NB4 (cell line): ENCODE measurements at regions not wholly inside any gene's neighbourhood (a gene's known extent, or its start where the extent isn't known, plus 50 kb on each side); places are given as distances from the start of the nearest gene placed in this dataset.
"Not testable (repeated sequence)": the region's sequence is repeated elsewhere in the genome, so short reads cannot be mapped to it uniquely, and the experiment has no call there.

Experiments used
- DNase-seq: peaks from one replicate; pipeline ENCODE4 v3.0.0; 2010; ENCODE audit warnings: low read depth
- H3K4me3 ChIP-seq: one replicate; pipeline ENCODE4 v1.5.1; 2011; ENCODE audit warnings: mild to moderate bottlenecking, low read depth, low read length, moderate library complexity
- MYC ChIP-seq: IDR thresholded peaks from 2 replicates; pipeline ENCODE4 v1.6.1; 2011; ENCODE audit warnings: low read depth, low read length
- POLR2A ChIP-seq: IDR thresholded peaks from 2 replicates; pipeline ENCODE4 v1.6.1; 2011; ENCODE audit warnings: mild to moderate bottlenecking; ENCODE audit not compliant: insufficient read length; ENCODE audit errors: extremely low read depth
- TF ChIP-seq, protein P1 (sequence below): IDR thresholded peaks from 2 replicates; pipeline ENCODE4 v1.6.1; 2011; ENCODE audit warnings: low read depth, low read length
- TF ChIP-seq, protein P2 (sequence below): IDR thresholded peaks from one replicate; pipeline ENCODE4 v1.5.1; 2012; ENCODE audit warnings: low read depth, low read length

DNA sequence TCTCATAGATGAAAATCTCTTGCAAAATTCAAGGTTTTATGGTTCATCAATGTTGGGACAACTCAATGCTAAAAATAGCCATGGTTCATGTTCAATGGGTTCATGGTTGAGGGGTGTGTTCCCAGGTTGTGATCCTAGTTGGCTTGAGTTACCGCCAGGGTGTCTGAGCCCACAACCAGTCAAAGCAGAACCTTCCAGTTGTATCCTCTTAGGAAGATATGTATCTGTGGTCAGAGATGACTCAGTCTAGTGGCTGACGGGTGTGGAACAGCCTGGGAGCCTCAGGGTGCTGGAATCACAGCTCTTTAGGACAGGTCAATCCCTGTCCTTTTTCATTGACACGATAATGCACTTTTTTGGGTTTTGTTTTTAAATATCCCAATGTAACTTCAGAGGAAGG is 192.3 kb upstream of the NR3C2 start:
- no peak for DNase-seq
- no peak overlapping the region for H3K4me3 ChIP-seq
- no peak for TF ChIP-seq POLR2A
- TF ChIP-seq, protein P1, sequence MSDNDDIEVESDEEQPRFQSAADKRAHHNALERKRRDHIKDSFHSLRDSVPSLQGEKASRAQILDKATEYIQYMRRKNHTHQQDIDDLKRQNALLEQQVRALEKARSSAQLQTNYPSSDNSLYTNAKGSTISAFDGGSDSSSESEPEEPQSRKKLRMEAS, result no peak
- no peak for TF ChIP-seq MYC
- TF ChIP-seq, protein P2, sequence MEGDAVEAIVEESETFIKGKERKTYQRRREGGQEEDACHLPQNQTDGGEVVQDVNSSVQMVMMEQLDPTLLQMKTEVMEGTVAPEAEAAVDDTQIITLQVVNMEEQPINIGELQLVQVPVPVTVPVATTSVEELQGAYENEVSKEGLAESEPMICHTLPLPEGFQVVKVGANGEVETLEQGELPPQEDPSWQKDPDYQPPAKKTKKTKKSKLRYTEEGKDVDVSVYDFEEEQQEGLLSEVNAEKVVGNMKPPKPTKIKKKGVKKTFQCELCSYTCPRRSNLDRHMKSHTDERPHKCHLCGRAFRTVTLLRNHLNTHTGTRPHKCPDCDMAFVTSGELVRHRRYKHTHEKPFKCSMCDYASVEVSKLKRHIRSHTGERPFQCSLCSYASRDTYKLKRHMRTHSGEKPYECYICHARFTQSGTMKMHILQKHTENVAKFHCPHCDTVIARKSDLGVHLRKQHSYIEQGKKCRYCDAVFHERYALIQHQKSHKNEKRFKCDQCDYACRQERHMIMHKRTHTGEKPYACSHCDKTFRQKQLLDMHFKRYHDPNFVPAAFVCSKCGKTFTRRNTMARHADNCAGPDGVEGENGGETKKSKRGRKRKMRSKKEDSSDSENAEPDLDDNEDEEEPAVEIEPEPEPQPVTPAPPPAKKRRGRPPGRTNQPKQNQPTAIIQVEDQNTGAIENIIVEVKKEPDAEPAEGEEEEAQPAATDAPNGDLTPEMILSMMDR, result no peak

DNA sequence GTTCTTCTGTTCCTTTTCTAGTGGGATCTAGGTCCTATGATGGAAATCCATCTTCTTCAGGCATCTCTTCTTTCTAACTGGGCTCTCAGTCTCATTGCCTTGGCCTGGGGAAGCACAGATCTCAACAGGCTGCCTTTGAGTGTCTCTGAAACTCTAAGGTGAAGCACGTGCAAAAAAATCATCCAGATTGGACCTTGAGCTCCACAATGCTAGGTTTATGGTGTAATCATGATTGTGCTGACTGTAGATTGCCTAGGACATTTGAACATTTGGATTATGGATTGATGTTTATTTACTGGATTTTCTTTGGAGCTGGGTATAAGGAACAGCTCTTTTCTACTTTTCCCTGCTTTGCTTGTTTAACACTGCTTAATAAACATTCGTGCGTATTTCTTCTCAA is 191.5 kb upstream of the NR3C2 start:
- no peak for TF ChIP-seq POLR2A
- TF ChIP-seq, protein P2, result no peak
- TF ChIP-seq, protein P1, result no peak
- no peak for TF ChIP-seq MYC
- H3K4me3 ChIP-seq, result no peak overlapping the region
- DNase-seq, result no peak

DNA sequence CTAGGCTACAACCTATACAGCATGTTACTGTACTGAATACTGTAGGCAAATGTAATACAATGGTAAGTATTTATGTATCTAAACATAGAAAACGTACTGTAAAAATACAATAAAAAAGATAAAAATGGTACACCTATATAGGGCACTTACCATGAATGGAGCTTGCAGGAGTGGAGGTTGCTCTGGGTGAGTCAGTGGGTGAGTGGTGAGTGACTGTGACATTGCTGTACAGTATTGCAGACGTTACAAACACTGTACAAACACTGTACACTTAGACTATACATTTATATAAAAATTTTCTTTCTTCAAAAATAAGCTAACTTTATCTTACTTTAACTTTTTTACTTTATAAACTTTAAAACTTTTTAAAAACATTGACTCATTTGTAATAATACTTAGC is 190.3 kb upstream of the NR3C2 start:
- no peak for TF ChIP-seq POLR2A
- TF ChIP-seq, protein P2, result no peak
- TF ChIP-seq, protein P1, result no peak
- TF ChIP-seq MYC, result no peak
- H3K4me3 ChIP-seq, result no peak overlapping the region
- DNase-seq, result no peak

DNA sequence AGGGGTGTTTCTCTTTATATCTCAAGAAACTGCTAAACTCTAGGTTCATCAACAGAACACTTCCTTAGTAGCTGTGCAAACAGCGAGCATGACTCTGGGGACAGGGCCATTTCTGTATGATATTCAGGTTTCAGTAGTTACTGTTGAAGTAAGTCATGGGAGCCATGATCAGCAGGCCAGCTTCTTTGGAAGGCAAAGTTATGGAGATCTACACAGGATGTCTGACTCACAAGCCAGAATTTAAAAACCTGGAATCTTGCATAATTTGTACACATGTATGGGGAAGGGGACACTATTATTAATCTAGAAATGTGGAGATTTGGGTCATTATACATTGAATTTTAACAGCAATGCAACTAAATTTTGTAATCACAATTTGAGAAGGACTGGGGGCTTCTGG is 187.8 kb upstream of the NR3C2 start:
- H3K4me3 ChIP-seq, result no peak overlapping the region
- DNase-seq, result no peak
- no peak for TF ChIP-seq MYC
- TF ChIP-seq, protein P1, result no peak
- TF ChIP-seq POLR2A, result no peak
- TF ChIP-seq, protein P2, result no peak

DNA sequence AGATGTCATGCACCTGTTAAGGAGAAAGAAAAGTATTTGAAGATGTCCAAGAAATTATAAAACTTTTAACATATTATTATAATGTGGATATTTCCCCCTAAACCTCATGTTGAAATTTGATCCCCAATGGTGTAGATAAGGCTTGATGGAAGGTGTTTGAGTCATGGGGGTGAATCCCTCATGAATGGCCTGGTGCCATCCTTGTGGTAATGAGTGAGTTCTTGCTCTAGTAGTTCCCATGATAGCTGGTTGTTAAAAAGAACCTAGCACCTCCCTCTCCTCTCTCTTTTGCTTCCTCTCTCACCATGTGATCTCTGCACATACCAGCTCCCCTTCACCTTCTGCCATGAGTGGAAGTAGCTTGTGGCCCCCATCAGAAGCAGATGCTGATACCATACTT is 176.6 kb upstream of the NR3C2 start:
- no peak overlapping the region for H3K4me3 ChIP-seq
- TF ChIP-seq POLR2A (no peak), MYC (no peak)
- TF ChIP-seq, protein P1, result no peak
- TF ChIP-seq, protein P2, result no peak
- no peak for DNase-seq

DNA sequence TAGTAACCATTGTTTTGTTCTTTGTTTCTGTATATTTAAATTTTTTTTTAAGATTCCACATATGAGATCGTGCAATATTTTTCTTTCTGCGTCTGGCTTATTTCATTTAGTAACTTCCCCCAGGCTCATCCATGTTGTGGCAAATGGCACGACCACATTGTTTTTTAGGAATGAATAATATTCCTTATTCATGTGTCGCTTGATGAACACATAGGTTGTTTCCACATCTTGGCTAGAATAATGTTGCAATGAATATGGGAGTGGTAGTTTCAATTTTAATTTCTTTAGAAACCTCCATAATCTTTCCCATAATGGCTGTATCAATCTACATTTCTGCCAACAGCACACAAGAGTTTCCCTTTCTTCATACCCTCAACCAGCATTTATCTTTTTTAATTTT is 166.8 kb upstream of the NR3C2 start:
- TF ChIP-seq, protein P2, result no peak
- no peak for TF ChIP-seq POLR2A
- TF ChIP-seq, protein P1, result no peak
- TF ChIP-seq MYC, result no peak
- H3K4me3 ChIP-seq, result no peak overlapping the region
- DNase-seq, result no peak

DNA sequence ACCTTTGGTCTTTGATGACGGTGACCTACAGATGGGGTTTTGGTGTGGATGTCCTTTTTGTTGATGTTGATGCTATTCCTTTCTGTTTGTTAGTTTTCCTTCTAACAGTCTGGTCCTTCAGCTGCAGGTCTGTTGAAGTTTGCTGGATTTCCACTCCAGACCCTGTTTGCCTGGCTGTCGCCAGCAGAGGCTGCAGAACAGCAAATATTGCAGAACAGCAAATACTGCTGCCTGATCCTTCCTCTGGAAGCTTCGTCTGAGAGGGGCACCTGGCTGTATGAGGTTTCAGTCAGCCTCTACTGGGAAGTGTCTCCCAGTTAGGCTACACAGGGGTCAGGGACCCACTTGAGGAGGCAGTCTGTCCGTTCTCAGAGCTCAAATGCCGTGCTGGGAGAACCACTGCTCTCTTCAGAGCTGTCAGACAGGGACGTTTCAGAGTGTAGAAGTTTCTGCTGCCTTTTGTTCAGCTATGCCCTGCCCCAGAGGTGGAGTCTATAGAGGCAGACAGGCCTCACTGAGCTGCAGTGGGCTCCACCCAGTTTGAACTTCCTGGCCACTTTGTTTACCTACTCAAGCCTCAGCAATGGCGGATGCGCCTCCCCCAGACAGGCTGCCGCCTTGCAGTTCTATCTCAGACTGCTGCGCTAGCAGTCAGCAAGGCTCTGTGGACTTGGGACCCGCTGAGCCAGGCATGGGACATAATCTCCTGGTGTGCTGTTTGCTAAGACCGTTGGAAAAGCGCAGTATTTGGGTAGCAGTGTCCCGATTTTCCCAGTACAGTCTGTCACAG is 156.4 kb upstream of the NR3C2 start:
- not testable (repeated sequence) for DNase-seq, H3K4me3 ChIP-seq
